ENCODE measurements at regions not wholly inside any gene's neighbourhood (a gene's known extent, or its start where the extent isn't known, plus 50 kb on each side); places are given as distances from the start of the nearest gene placed in this dataset.

GRCh38 chr5:125134216-125135081 lies 388.0 kb upstream of the ZNF608 start:
- DNase-seq (ENCODE audit: low spot score) = no peak

GRCh38 chr5:125137535-125137934 lies 391.1 kb upstream of the ZNF608 start:
- DNase-seq (ENCODE audit: low spot score) = no peak

GRCh38 chr5:125138266-125138665 lies 391.8 kb upstream of the ZNF608 start:
- DNase-seq (ENCODE audit: low spot score) = no peak

- no peak for DNase-seq (ENCODE audit: low spot score)
These were observed 393.2 kb upstream of the ZNF608 start for GRCh38 chr5:125139590-125139989.

GRCh38 chr5:125140220-125140619 lies 393.8 kb upstream of the ZNF608 start:
- DNase-seq (ENCODE audit: low spot score) = no peak

GRCh38 chr5:125140855-125141254 lies 394.4 kb upstream of the ZNF608 start:
- no peak for DNase-seq (ENCODE audit: low spot score)

GRCh38 chr5:125142458-125142857 lies 396.0 kb upstream of the ZNF608 start:
- no peak for DNase-seq (ENCODE audit: low spot score)

- no peak for DNase-seq (ENCODE audit: low spot score)
These were observed 396.6 kb upstream of the ZNF608 start for GRCh38 chr5:125143011-125143410.

- DNase-seq (ENCODE audit: low spot score) = no peak
These were observed 401.6 kb upstream of the ZNF608 start for GRCh38 chr5:125148076-125148475.

GRCh38 chr5:125148706-125149105 lies 402.3 kb upstream of the ZNF608 start:
- DNase-seq (ENCODE audit: low spot score) = no peak

GRCh38 chr5:125149110-125149509 lies 402.7 kb upstream of the ZNF608 start:
- no peak for DNase-seq (ENCODE audit: low spot score)

- DNase-seq (ENCODE audit: low spot score) = no peak
These were observed 403.1 kb upstream of the ZNF608 start for GRCh38 chr5:125149527-125149926.

GRCh38 chr5:125150041-125150669 lies 403.7 kb upstream of the ZNF608 start:
- no peak for DNase-seq (ENCODE audit: low spot score)

- DNase-seq (ENCODE audit: low spot score) = no peak
These were observed 404.9 kb upstream of the ZNF608 start for GRCh38 chr5:125151150-125151900.

GRCh38 chr5:125152044-125152443 lies 405.6 kb upstream of the ZNF608 start:
- DNase-seq (ENCODE audit: low spot score) = no peak

GRCh38 chr5:125152461-125153189 lies 406.2 kb upstream of the ZNF608 start:
- DNase-seq (ENCODE audit: low spot score) = no peak

- no peak for DNase-seq (ENCODE audit: low spot score)
These were observed 406.8 kb upstream of the ZNF608 start for GRCh38 chr5:125153231-125153630.

- no peak for DNase-seq (ENCODE audit: low spot score)
These were observed 408.1 kb upstream of the ZNF608 start for GRCh38 chr5:125154301-125155110.

GRCh38 chr5:125160787-125161502 lies 414.5 kb upstream of the ZNF608 start:
- DNase-seq (ENCODE audit: low spot score) = no peak

- DNase-seq (ENCODE audit: low spot score) = no peak
These were observed 416.3 kb upstream of the ZNF608 start for GRCh38 chr5:125162714-125163113.

GRCh38 chr5:125169396-125169795 lies 423.0 kb upstream of the ZNF608 start:
- DNase-seq (ENCODE audit: low spot score) = no peak
